ENCODE measurements at regions not wholly inside any gene's neighbourhood (a gene's known extent, or its start where the extent isn't known, plus 50 kb on each side); places are given as distances from the start of the nearest gene placed in this dataset.

GRCh38 chr6:144758602-144759001 lies 473.5 kb downstream of the UTRN start:
- ATAC-seq = no peak
- 66 to 68% methylated on average over 3 of the region's 3 CpGs for WGBS, 2 donors (ENCODE audit: low coverage in 1 of 2)

GRCh38 chr6:144762469-144762868 lies 477.3 kb downstream of the UTRN start:
- TF ChIP-seq EP300 (IDR thresholded peaks at IDR 0.05) (no peak), POLR2A (IDR thresholded peaks at IDR 0.05) (no peak), CTCF (IDR thresholded peaks at IDR 0.05) (no peak)
- H3K27me3 ChIP-seq = no peaks in the 10 kb centered on the region
- no peak overlapping the region for H3K4me3 ChIP-seq
- H3K4me1 ChIP-seq = peaks cover 0 to 6% (median 0%) of the 10 kb centered on the region in 3 donors
- no peak for ATAC-seq
- 90 to 93% methylated on average over 3 of the region's 3 CpGs for WGBS, 2 donors (ENCODE audit: low coverage in 1 of 2)
- H3K36me3 ChIP-seq = peaks cover 0 to 19% of the 10 kb centered on the region in 2 donors
- no peak overlapping the region for H3K27ac ChIP-seq
- no peaks in the 10 kb centered on the region for H3K9me3 ChIP-seq

More at GRCh38 chr6:144758602-144759001, 473.5 kb downstream of the UTRN start:
- H3K27me3 ChIP-seq = no peaks in the 10 kb centered on the region
- peaks cover 0 to 10% (median 0%) of the 10 kb centered on the region in 3 donors for H3K4me1 ChIP-seq
- no peak overlapping the region for H3K4me3 ChIP-seq
- no peaks in the 10 kb centered on the region for H3K9me3 ChIP-seq
- TF ChIP-seq POLR2A (IDR thresholded peaks at IDR 0.05) (no peak), CTCF (IDR thresholded peaks at IDR 0.05) (no peak), POLR2AphosphoS5 (IDR thresholded peaks at IDR 0.05) (no peak), EP300 (IDR thresholded peaks at IDR 0.05) (no peak)
- H3K36me3 ChIP-seq = peaks cover 0 to 20% of the 10 kb centered on the region in 2 donors
- no peak overlapping the region for H3K27ac ChIP-seq

GRCh38 chr6:144767051-144767450 lies 481.9 kb downstream of the UTRN start:
- H3K4me1 ChIP-seq = peaks cover 0 to 17% (median 0%) of the 10 kb centered on the region in 3 donors
- no peak for ATAC-seq
- no peaks in the 10 kb centered on the region for H3K27me3 ChIP-seq
- H3K36me3 ChIP-seq = peaks cover 0 to 17% of the 10 kb centered on the region in 2 donors
- TF ChIP-seq CTCF (IDR thresholded peaks at IDR 0.05) = no peak
- no peak for TF ChIP-seq POLR2A (IDR thresholded peaks at IDR 0.05)
- no peak for TF ChIP-seq POLR2AphosphoS5 (IDR thresholded peaks at IDR 0.05)
- no peak for TF ChIP-seq EP300 (IDR thresholded peaks at IDR 0.05)
- 73 to 88% methylated on average over 1 of the region's 1 CpG for WGBS, 2 donors (ENCODE audit: low coverage in 1 of 2)
- no peak overlapping the region for H3K4me3 ChIP-seq
- H3K9me3 ChIP-seq = no peaks in the 10 kb centered on the region
- no peak overlapping the region for H3K27ac ChIP-seq

- H3K36me3 ChIP-seq = peaks cover 0 to 25% of the 10 kb centered on the region in 2 donors
- no peak overlapping the region for H3K4me3 ChIP-seq
- TF ChIP-seq CTCF (IDR thresholded peaks at IDR 0.05) = no peak
- TF ChIP-seq EP300 (IDR thresholded peaks at IDR 0.05) = no peak
- no peak for TF ChIP-seq POLR2A (IDR thresholded peaks at IDR 0.05)
- TF ChIP-seq POLR2AphosphoS5 (IDR thresholded peaks at IDR 0.05) = no peak
- no peak overlapping the region for H3K27ac ChIP-seq
- no peaks in the 10 kb centered on the region for H3K9me3 ChIP-seq
- no peak for ATAC-seq
- H3K27me3 ChIP-seq = no peaks in the 10 kb centered on the region
- H3K4me1 ChIP-seq = peaks cover 0 to 17% (median 0%) of the 10 kb centered on the region in 3 donors
Measured at GRCh38 chr6:144768551-144769075, 483.5 kb downstream of the UTRN start.

- H3K27ac ChIP-seq = no peak overlapping the region
- peaks cover 0 to 17% (median 0%) of the 10 kb centered on the region in 3 donors for H3K4me1 ChIP-seq
- no peaks in the 10 kb centered on the region for H3K9me3 ChIP-seq
- 57 to 62% methylated on average over 1 to 3 of the region's 3 CpGs for WGBS, 2 donors (ENCODE audit: low coverage in 1 of 2)
- H3K27me3 ChIP-seq = no peaks in the 10 kb centered on the region
- no peak for TF ChIP-seq EP300 (IDR thresholded peaks at IDR 0.05)
- TF ChIP-seq CTCF (IDR thresholded peaks at IDR 0.05) = no peak
- TF ChIP-seq POLR2A (IDR thresholded peaks at IDR 0.05) = no peak
- no peak for TF ChIP-seq POLR2AphosphoS5 (IDR thresholded peaks at IDR 0.05)
- no peak overlapping the region for H3K4me3 ChIP-seq
- peaks cover 0 to 31% of the 10 kb centered on the region in 2 donors for H3K36me3 ChIP-seq
- ATAC-seq = no peak
Measured at GRCh38 chr6:144769142-144769541, 484.0 kb downstream of the UTRN start.

Measured in gastroesophageal sphincter (tissue), 4 donors.